ENCODE measurements at regions not wholly inside any gene's neighbourhood (a gene's known extent, or its start where the extent isn't known, plus 50 kb on each side); places are given as distances from the start of the nearest gene placed in this dataset.

DNA sequence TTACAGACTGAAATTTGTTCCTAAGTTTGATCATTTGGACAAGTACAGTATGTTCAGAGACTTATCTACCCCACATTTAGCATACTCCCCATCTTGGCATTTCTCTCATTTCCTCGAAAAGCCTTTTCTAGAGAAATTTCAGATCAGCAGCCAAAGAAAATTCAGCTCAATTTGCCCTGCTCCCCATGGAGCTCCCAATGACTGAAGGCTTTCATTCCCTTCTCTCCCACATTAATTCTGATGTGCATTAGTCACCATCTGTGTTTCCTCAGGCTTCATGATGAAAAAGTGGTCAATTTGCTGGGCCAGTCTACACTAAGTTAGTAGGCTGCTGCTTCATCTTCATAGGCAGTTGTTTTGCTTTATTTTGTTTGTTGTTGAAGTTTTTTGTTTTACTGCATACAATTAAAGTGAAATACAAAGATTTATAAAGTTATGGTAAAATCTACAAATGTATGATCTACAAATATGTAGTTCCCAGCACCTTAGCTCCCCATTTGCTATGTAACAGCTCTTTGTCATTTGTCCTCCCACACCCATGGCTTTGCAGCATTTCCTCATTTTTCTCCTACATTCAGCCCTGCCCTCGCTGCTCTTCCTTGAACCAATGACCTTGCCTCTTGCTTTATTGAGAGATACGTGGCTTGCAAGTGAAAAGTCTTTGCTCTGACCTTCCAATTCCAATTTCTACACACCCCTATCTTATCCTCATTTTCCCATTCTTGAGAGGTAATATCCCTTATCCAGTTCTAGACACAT lies 193.9 kb downstream of the ANAPC10 start:
- DNase-seq: no peak

DNA sequence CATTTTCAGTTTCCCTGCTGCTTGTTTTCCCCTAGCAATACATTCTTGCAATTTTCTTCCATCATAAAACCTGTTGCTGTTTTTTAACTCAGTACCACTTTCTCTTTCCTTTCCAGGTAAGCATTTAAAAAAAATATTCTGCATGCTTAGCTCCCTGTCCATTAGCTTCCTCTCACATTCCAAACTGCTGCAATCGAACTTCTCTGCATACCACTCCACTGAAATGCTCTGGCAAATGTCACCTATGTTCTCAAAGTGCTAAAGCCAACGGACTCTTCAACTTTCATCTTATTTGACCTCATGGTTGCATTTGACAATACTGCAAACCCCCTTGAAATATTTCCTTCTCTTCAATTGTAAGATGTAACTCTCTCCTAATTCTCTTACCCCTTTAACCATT lies 192.7 kb downstream of the ANAPC10 start:
- DNase-seq: no peak

DNA sequence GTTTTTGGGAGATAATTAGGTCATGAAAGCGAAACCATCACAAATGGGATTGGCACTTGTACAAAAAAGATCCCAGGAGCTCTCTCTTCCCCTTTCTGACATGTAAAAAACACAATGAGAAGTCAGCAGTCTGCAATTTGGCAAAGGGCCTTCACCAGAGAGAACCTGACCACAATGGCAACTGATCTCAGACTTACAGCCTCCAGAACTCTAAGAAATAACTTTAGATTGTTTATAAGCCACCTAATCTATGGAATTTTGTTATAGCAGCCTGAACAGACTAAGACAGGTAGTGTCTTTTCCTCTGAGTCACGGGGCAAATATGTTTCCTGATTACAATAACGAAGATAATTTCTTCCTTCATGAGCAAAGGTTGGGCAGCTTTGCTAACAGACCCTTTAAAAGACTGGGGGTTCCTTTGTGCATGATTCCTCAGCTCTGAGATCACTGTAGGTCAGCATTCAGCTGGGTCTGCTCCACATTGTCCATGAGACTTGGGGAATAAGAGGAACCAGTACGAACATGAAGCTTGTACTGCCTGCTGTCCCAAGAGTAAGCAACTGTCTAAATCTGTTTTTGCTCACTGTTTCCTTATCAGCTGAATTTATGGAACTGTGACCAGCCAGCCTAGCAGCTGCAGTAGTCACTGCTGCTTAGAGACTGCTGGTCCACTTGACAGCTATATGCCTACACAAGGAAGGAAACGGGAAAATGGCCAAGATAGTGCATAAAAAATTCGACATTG lies 191.6 kb downstream of the ANAPC10 start:
- peak; percentile 37 for DNase-seq

DNA sequence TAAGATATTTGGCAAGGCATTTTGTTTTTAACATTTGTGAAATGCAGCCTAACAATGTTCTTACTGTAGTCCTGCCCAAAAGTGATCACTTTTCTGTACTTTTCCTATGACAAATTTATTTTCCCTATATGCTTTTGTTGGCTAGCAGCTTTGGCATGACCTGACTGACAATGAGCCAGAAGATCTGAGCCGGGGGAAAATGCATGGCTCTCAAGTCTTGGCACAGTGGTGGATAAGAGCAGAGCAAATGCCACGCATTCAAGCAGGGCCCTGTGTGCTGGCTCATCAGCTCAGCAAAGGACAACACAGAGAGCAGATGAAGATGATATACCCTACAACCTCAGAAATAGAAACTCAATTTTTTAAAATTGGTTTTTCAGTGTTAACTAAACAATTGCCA lies 187.3 kb downstream of the ANAPC10 start:
- DNase-seq: no peak
